B cell (primary cell): ENCODE measurements at regions not wholly inside any gene's neighbourhood (a gene's known extent, or its start where the extent isn't known, plus 50 kb on each side); places are given as distances from the start of the nearest gene placed in this dataset.

ENCODE experiments used
- ATAC-seq: fragments of 200-7000 bp; cut with Tn5 transposase; one replicate; pipeline ENCODE4 v1.10.0; 2021; ENCODE audit warnings: low read depth, mild to moderate bottlenecking, moderate number of reproducible peaks, moderate library complexity
- CTCF ChIA-PET: fragments of 350-600 bp; sonication (Branson Sonifier 250); formaldehyde crosslinking; loops from one replicate; lab custom pipeline; 2021; ENCODE audit warnings: antibody characterized with exemption, inconsistent platforms; lab: Charles Lee
- POLR2A ChIA-PET: fragments of 350-600 bp; sonication (Branson Sonifier 250); formaldehyde crosslinking; loops from one replicate; lab custom pipeline; 2021; ENCODE audit warnings: antibody characterized with exemption; lab: Charles Lee
- DNase-seq: peaks from one replicate; pipeline ENCODE4 v3.0.0; 2013
- H2AFZ ChIP-seq: 2 replicates; pipeline ENCODE4 v1.6.1; 2012; ENCODE audit warnings: mild to moderate bottlenecking, low read depth, low read length; ENCODE audit not compliant: insufficient read depth, poor library complexity, severe bottlenecking
- H3K27ac ChIP-seq, 2 donors: 1 replicate in 1 of 2; 2 replicates in 1 of 2; pipeline ENCODE4 v1.5.1; 2012 to 2013; ENCODE audit warnings: low read length in 2 of 2, mild to moderate bottlenecking in 2 of 2, moderate library complexity in 1 of 2
- H3K27me3 ChIP-seq, 4 experiments: fragments of 200-600 bp in 1 of 4; sonication (generic) in 1 of 4; replicated peaks in 1 of 4; 1 replicate in 2 of 4; 2 replicates in 2 of 4; pipeline versions ENCODE4 v1.6.1 to v1.7.0; 2013 to 2016; ENCODE audit warnings: low read length in 3 of 4, mild to moderate bottlenecking in 2 of 4, mixed read lengths in 1 of 4, moderate library complexity in 1 of 4; ENCODE audit not compliant: insufficient read depth in 4 of 4, control insufficient read depth in 3 of 4; ENCODE audit errors: control extremely low read depth in 1 of 4
- H3K36me3 ChIP-seq, 2 experiments: replicated peaks in 1 of 2; 1 replicate in 1 of 2; 2 replicates in 1 of 2; pipeline versions ENCODE4 v1.6.1 to v1.7.1; 2013; ENCODE audit warnings: low read length in 1 of 2; ENCODE audit not compliant: insufficient read depth in 2 of 2, control insufficient read depth in 1 of 2; ENCODE audit errors: control extremely low read depth in 1 of 2, extremely low read depth in 1 of 2
- H3K4me1 ChIP-seq, 2 donors: fragments of 200-600 bp in 1 of 2; sonication (generic) in 1 of 2; 1 replicate in 1 of 2; 2 replicates in 1 of 2; pipeline versions ENCODE4 v1.5.1 to v1.6.1; 2013 to 2017; ENCODE audit warnings: low read length in 2 of 2; ENCODE audit not compliant: control insufficient read depth in 2 of 2, insufficient read depth in 2 of 2
- H3K4me2 ChIP-seq: replicated peaks from 2 replicates; pipeline ENCODE3; 2012; ENCODE audit warnings: mild to moderate bottlenecking, low read depth, low read length; ENCODE audit not compliant: poor library complexity, severe bottlenecking
- H3K4me3 ChIP-seq, 5 experiments: fragments of 200-600 bp in 1 of 5; sonication (generic) in 1 of 5; 1 replicate in 3 of 5; 2 replicates in 2 of 5; pipeline versions ENCODE4 v1.5.1 to v1.7.0; 2011 to 2016; ENCODE audit warnings: low read length in 4 of 5, mild to moderate bottlenecking in 4 of 5, low read depth in 2 of 5, control low read depth in 1 of 5, moderate library complexity in 1 of 5; ENCODE audit not compliant: insufficient read depth in 1 of 5; ENCODE audit errors: control extremely low read depth in 1 of 5, extremely low read depth in 1 of 5
- H3K79me2 ChIP-seq: fragments of 200-600 bp; sonication (generic); one replicate; pipeline ENCODE4 v1.6.0; 2016; ENCODE audit warnings: low read length; ENCODE audit not compliant: control insufficient read depth, insufficient read depth
- H3K9ac ChIP-seq: fragments of 200-600 bp; sonication (generic); 2 replicates; pipeline ENCODE4 v1.6.1; 2017; ENCODE audit warnings: mild to moderate bottlenecking, low read length, moderate library complexity
- H3K9me3 ChIP-seq, 3 donors: one replicate each; pipeline versions ENCODE4 v1.6.1 to v1.7.1; 2013; ENCODE audit warnings: low read length in 2 of 3; ENCODE audit not compliant: control insufficient read depth in 2 of 3, insufficient read depth in 1 of 3; ENCODE audit errors: control extremely low read depth in 1 of 3
- H4K20me1 ChIP-seq: 2 replicates; pipeline ENCODE4 v1.6.0; 2012; ENCODE audit warnings: mild to moderate bottlenecking, low read length; ENCODE audit not compliant: insufficient read depth, control insufficient read depth, poor library complexity, severe bottlenecking
- H3K27ac Mint-ChIP-seq: one replicate; pipeline ENCODE4 v1.8.0; 2021; ENCODE audit warnings: mixed read lengths
- H3K27me3 Mint-ChIP-seq: one replicate; pipeline ENCODE4 v1.8.0; 2021; ENCODE audit warnings: mixed read lengths
- H3K4me1 Mint-ChIP-seq: one replicate; pipeline ENCODE4 v1.8.0; 2021; ENCODE audit warnings: mixed read lengths
- H3K4me3 Mint-ChIP-seq: one replicate; pipeline ENCODE4 v1.8.0; 2021; ENCODE audit warnings: mixed read lengths
- H3K9me3 Mint-ChIP-seq: one replicate; pipeline ENCODE4 v1.8.0; 2022; ENCODE audit warnings: mixed read lengths; ENCODE audit not compliant: insufficient read depth
- EZH2 ChIP-seq: IDR thresholded peaks from 2 replicates; pipeline ENCODE4 v1.6.1; 2012; ENCODE audit warnings: borderline replicate concordance, low read depth, mild to moderate bottlenecking, moderate library complexity, low read length; ENCODE audit not compliant: insufficient read depth, poor library complexity, severe bottlenecking
- WGBS: methylation state at CpG from one replicate; pipeline ENCODE4 v1.1.5; 2013; ENCODE audit warnings: missing lambda C conversion rate; ENCODE audit not compliant: insufficient coverage; 5-methylcytosine and 5-hydroxymethylcytosine counted together
- intact Hi-C: fragments of 100-400 bp; cut with micrococcal nuclease; formaldehyde crosslinking; loops from one replicate; pipeline ENCODE4 v1.10.0; 2022
- TF ChIP-seq, protein P1 (sequence below): fragments of 200-600 bp; IDR thresholded peaks from one replicate; pipeline ENCODE4 v1.8.0; 2022; ENCODE audit warnings: antibody characterized with exemption, mild to moderate bottlenecking

GRCh38 chr3:73796382-73796781 is 171.6 kb upstream of the PDZRN3 start:
- H3K27me3 ChIP-seq, result no peaks in the 10 kb centered on the region
- H3K4me3 Mint-ChIP-seq, result no peak overlapping the region
- H2AFZ ChIP-seq, result no peak overlapping the region
- no peak overlapping the region for H3K4me3 ChIP-seq
- H3K4me2 ChIP-seq, result no peak overlapping the region
- WGBS, result no CpG with 5 or more reads among the region's 3 CpGs
- no peak for DNase-seq
- H3K9ac ChIP-seq, result no peak overlapping the region
- no peak for ATAC-seq
- no peaks in the 10 kb centered on the region for H3K36me3 ChIP-seq
- no peaks in the 10 kb centered on the region for H3K4me1 Mint-ChIP-seq
- intact Hi-C loops, result no loop called here
- CTCF ChIA-PET, result no interaction called here
- no peak overlapping the region for H3K27ac Mint-ChIP-seq
- H3K27me3 Mint-ChIP-seq, result no peaks in the 10 kb centered on the region
- no peaks in the 10 kb centered on the region for H4K20me1 ChIP-seq
- no peak for TF ChIP-seq EZH2
- TF ChIP-seq, protein P1, sequence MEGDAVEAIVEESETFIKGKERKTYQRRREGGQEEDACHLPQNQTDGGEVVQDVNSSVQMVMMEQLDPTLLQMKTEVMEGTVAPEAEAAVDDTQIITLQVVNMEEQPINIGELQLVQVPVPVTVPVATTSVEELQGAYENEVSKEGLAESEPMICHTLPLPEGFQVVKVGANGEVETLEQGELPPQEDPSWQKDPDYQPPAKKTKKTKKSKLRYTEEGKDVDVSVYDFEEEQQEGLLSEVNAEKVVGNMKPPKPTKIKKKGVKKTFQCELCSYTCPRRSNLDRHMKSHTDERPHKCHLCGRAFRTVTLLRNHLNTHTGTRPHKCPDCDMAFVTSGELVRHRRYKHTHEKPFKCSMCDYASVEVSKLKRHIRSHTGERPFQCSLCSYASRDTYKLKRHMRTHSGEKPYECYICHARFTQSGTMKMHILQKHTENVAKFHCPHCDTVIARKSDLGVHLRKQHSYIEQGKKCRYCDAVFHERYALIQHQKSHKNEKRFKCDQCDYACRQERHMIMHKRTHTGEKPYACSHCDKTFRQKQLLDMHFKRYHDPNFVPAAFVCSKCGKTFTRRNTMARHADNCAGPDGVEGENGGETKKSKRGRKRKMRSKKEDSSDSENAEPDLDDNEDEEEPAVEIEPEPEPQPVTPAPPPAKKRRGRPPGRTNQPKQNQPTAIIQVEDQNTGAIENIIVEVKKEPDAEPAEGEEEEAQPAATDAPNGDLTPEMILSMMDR, result no peak
- POLR2A ChIA-PET, result no interaction called here
- H3K9me3 ChIP-seq, result peaks cover 0 to 2% (median 0%) of the 10 kb centered on the region in 3 donors
- H3K9me3 Mint-ChIP-seq, result peaks cover 2% of the 10 kb centered on the region
- no peaks in the 10 kb centered on the region for H3K79me2 ChIP-seq
- H3K27ac ChIP-seq, result no peak overlapping the region
- no peaks in the 10 kb centered on the region for H3K4me1 ChIP-seq

- Histone ChIP-seq H3K36me3 (no peaks in the 10 kb centered on the region), H3K27me3 (no peaks in the 10 kb centered on the region), H3K4me1 (no peaks in the 10 kb centered on the region), H3K27ac (no peak overlapping the region), H2AFZ (no peak overlapping the region), H3K9ac (no peak overlapping the region), H3K79me2 (no peaks in the 10 kb centered on the region), H3K9me3 (no peaks in the 10 kb centered on the region), H3K4me2 (no peak overlapping the region), H4K20me1 (no peaks in the 10 kb centered on the region), H3K4me3 (no peak overlapping the region)
- Mint-ChIP-seq H3K27ac (no peak overlapping the region), H3K9me3 (no peaks in the 10 kb centered on the region), H3K4me1 (no peaks in the 10 kb centered on the region), H3K27me3 (no peaks in the 10 kb centered on the region), H3K4me3 (no peak overlapping the region)
- ChIA-PET POLR2A (no interaction called here), CTCF (no interaction called here)
- 76% methylated on average over 3 of the region's 4 CpGs for WGBS
- intact Hi-C loops, result no loop called here
- no peak for ATAC-seq
- no peak for DNase-seq
- TF ChIP-seq EZH2, result no peak
- TF ChIP-seq, protein P1, result no peak
These were observed 166.6 kb upstream of the PDZRN3 start for GRCh38 chr3:73791356-73791755.
